Pancreas (tissue), 10 donors: ENCODE measurements at regions not wholly inside any gene's neighbourhood (a gene's known extent, or its start where the extent isn't known, plus 50 kb on each side); places are given as distances from the start of the nearest gene placed in this dataset.

Source experiments
- ATAC-seq, 4 donors: fragments of 200-7000 bp; cut with Tn5 transposase; one replicate each; pipeline versions ENCODE4 v1.8.0 to v1.9.1; 2020; ENCODE audit warnings: mild to moderate bottlenecking in 4 of 4, moderate library complexity in 4 of 4
- DNase-seq, 6 donors: peaks; one replicate each; pipeline ENCODE4 v3.0.0-alpha.2; 2020
- FAIRE-seq: peaks from 2 replicates; lab custom pipeline; 2012; peaks lifted over from hg19 to GRCh38; lab: Jason Lieb, UNC
- H3K27ac ChIP-seq, 4 donors: fragments of 200-600 bp; sonication (generic); 1 replicate in 3 of 4; 2 replicates in 1 of 4; pipeline versions ENCODE4 v1.5.0 to v1.8.0; 2020
- H3K27me3 ChIP-seq, 4 donors: fragments of 200-600 bp; one replicate each; pipeline ENCODE4 v1.8.0; 2021
- H3K36me3 ChIP-seq, 3 donors: fragments of 200-600 bp; sonication (generic) in 1 of 3; one replicate each; pipeline versions ENCODE4 v1.5.0 to v1.8.0; 2020 to 2021
- H3K4me1 ChIP-seq, 3 donors: fragments of 200-600 bp; one replicate each; pipeline ENCODE4 v1.8.0; 2021
- H3K4me3 ChIP-seq, 4 donors: fragments of 200-600 bp; sonication (generic) in 2 of 4; one replicate each; pipeline versions ENCODE4 v1.5.0 to v1.8.0; 2020 to 2021
- H3K9me3 ChIP-seq, 4 donors: fragments of 200-600 bp; one replicate each; pipeline ENCODE4 v1.8.0; 2021
- whole genome bisulfite sequencing, 2 donors: extraction: QIAGEN DNeasy Blood & Tissue Kit; methylation state at CpG; one replicate each; pipeline ENCODE4 v1.1.7; 2013; 5-methylcytosine and 5-hydroxymethylcytosine counted together
- intact Hi-C, 3 donors: fragments of 100-400 bp; cut with DNase I; formaldehyde crosslinking; loops; one replicate each; pipeline versions ENCODE4 v1.11.1 to v1.14.2; 2022
- TF ChIP-seq, protein P1 (sequence below), 4 donors: fragments of 200-600 bp; sonication (generic) in 3 of 4; IDR thresholded peaks; one replicate each; pipeline versions ENCODE4 v1.5.0 to v1.8.0; 2021; ENCODE audit warnings: antibody characterized with exemption in 4 of 4
- donor health status: healthy with polysubstance abuse.
- donor health status: DM: no; HTN: no; CAD: no; lungs with moderate emphysema.
- donor health status: DM: no; HTN: no; CAD: no.
- donor health status: control.
- donor health status: control.
- donor health status: Bipolar disorder and iron deficiency.
- donor health status: DM: yes; HTN: yes; CAD: no.
- donor health status: DM: no; HTN: no; CAD: no.
- donor health status: DM: no; HTN: no; CAD: no.
- donor health status: DM: yes; HTN: yes; CAD: no.

DNA sequence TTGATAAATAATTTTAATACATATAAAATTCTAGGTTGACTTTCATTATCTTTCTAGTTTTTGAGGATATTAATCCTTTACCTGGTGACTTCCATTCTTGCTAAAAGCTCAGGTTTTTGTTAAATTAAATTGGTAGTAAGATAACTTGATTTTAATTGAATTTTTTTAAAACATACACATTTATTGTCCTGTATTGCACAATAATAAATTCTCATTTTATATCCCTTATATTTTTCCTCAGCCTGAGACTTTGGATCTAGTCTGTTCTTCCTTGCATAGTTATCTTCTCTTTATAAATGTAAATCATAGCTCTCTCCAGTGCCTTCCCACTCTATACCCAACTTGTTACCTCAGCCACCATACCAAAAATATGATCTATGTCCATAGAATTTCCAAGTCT lies 212.9 kb upstream of the CNTNAP2 start:
- FAIRE-seq (no peak), ATAC-seq (no peak), DNase-seq (no peak)
- Histone ChIP-seq H3K4me1 (no peaks in the 10 kb centered on the region), H3K27ac (no peak overlapping the region), H3K9me3 (no peaks in the 10 kb centered on the region), H3K4me3 (no peak overlapping the region), H3K36me3 (no peaks in the 10 kb centered on the region), H3K27me3 (no peaks in the 10 kb centered on the region)
- TF ChIP-seq, protein P1, sequence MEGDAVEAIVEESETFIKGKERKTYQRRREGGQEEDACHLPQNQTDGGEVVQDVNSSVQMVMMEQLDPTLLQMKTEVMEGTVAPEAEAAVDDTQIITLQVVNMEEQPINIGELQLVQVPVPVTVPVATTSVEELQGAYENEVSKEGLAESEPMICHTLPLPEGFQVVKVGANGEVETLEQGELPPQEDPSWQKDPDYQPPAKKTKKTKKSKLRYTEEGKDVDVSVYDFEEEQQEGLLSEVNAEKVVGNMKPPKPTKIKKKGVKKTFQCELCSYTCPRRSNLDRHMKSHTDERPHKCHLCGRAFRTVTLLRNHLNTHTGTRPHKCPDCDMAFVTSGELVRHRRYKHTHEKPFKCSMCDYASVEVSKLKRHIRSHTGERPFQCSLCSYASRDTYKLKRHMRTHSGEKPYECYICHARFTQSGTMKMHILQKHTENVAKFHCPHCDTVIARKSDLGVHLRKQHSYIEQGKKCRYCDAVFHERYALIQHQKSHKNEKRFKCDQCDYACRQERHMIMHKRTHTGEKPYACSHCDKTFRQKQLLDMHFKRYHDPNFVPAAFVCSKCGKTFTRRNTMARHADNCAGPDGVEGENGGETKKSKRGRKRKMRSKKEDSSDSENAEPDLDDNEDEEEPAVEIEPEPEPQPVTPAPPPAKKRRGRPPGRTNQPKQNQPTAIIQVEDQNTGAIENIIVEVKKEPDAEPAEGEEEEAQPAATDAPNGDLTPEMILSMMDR (IDR thresholded peaks at IDR 0.05) = no peak
- intact Hi-C loops = no loop called here

DNA sequence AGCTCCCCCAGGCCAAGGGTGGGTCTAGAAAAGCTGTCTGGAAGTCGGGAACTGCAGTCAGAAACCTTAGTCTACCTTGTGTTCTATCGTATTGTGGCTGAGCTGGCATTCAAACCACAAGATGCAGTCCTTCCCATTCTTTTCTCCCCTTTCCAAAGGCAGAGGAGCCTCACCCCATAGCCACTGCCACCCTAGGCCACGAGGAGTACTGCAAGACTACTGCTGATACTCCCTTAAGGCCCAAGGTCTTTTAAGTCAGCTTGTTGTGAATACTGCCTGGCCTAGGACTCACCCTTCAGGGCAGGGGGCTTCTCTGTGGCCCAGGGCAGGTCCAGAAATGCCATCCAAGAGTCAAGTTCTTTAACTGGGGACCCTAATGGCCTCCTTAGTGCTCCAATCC lies 214.5 kb upstream of the CNTNAP2 start:
- Histone ChIP-seq H3K4me1 (no peaks in the 10 kb centered on the region), H3K36me3 (no peaks in the 10 kb centered on the region), H3K27ac (no peak overlapping the region), H3K4me3 (no peak overlapping the region), H3K9me3 (no peaks in the 10 kb centered on the region), H3K27me3 (no peaks in the 10 kb centered on the region)
- TF ChIP-seq, protein P1 (IDR thresholded peaks at IDR 0.05) = no peak
- no peak for DNase-seq
- no peak for ATAC-seq
- 40 to 53% methylated on average over 3 of the region's 3 CpGs for WGBS, 2 donors
- intact Hi-C loops = no loop called here
- no peak for FAIRE-seq

DNA sequence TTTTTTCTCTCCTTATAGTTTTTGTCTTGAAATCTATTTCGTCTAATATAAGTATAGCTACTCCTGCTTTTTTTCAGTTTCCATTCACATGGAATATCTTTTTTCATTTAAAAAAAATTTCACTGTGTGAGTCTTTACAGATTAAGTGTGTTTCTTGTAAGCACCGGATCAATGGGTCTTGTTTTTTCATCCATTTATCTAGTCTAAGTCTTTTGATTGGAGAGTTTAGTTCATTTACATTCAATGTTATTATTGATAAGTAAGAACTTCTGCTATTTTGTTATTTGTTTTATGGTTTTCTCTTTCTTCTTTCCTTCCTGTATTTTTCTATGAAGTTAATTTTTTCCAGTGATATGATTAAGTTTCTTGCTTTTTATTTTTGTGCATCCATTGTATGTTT lies 216.7 kb upstream of the CNTNAP2 start:
- DNase-seq = no peak
- H3K36me3 ChIP-seq = no peaks in the 10 kb centered on the region
- FAIRE-seq = no peak
- no peak overlapping the region for H3K27ac ChIP-seq
- no peaks in the 10 kb centered on the region for H3K27me3 ChIP-seq
- no peaks in the 10 kb centered on the region for H3K9me3 ChIP-seq
- intact Hi-C loops = no loop called here
- TF ChIP-seq, protein P1 (IDR thresholded peaks at IDR 0.05) = no peak
- H3K4me3 ChIP-seq = no peak overlapping the region
- 52 to 63% methylated on average over 2 of the region's 2 CpGs for WGBS, 2 donors
- no peaks in the 10 kb centered on the region for H3K4me1 ChIP-seq
- ATAC-seq = no peak

DNA sequence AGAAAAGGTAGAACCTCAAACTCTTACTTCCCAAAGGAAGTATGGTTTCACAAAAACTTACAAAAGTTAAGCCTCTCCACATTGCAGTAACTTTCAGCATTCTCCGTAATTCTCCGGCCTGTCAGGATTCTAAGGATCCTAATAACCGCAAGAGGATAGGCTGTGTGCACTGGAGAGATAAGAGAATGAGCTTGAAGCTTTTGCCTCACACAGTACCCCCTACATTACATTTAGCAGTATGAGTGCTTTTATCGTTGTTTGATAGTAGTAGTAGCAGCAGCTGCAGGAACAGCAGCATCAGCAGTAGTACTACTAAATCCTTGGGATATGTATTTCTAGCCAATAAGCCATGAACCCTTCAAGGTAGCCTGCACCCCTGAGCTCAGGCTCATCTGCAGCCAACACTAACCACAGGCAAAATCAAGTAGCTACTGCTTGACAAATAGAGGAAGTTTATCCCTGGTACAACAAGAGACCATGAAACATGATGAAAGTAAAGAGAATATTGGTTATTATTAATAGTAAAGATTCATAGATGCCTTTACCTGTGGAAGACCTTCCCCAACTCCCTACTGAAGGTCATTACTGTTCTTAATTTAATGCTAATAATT lies 222.6 kb upstream of the CNTNAP2 start:
- no peaks in the 10 kb centered on the region for H3K9me3 ChIP-seq
- no peak for ATAC-seq
- WGBS, 2 donors = 68 to 74% methylated on average over 4 of the region's 4 CpGs
- no peak for DNase-seq
- no peaks in the 10 kb centered on the region for H3K4me1 ChIP-seq
- no peaks in the 10 kb centered on the region for H3K36me3 ChIP-seq
- intact Hi-C loops = no loop called here
- TF ChIP-seq, protein P1 (IDR thresholded peaks at IDR 0.05) = no peak
- no peak for FAIRE-seq
- H3K27me3 ChIP-seq = no peaks in the 10 kb centered on the region
- no peak overlapping the region for H3K4me3 ChIP-seq
- no peak overlapping the region for H3K27ac ChIP-seq

DNA sequence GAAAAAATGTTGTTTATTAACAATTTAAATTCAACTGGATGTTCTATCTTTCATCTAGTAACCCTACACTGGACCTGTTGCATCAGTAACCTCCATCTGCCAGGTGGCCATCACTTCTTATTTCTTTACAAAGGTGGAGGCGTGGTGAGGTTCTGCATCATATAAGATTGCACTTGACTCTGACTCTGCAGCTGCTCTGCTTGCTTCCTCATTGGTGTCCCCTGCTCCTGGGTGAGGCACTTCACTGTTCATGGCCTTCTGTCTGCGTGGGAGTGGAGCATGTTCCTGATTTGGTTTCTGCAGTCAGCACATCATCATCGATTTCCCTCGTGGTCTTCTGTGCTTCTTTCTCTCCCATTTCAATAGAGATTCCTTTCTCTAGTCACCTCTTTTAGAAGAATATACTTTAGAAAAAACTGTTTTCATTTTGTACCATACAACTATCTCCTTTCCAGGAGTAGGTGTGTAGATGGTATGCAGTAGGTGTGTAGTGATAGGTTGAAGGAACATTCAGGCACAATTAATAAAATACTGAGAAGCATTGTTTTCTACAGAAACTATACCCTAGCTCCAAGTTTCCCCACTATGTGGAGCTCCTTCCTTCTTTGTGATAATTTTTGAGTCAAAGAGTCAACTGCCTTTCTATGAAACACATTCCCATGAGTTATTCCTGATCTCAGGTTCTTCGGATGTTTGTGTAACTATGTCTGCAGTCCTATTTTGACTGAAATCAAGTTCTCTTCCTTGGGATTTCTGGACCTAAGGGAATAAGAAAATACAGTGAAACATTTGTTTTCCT lies 231.7 kb upstream of the CNTNAP2 start:
- Histone ChIP-seq H3K9me3 (no peaks in the 10 kb centered on the region), H3K27ac (no peak overlapping the region), H3K4me3 (no peak overlapping the region), H3K36me3 (no peaks in the 10 kb centered on the region), H3K4me1 (no peaks in the 10 kb centered on the region), H3K27me3 (no peaks in the 10 kb centered on the region)
- WGBS, 2 donors = 53 to 62% methylated on average over 5 of the region's 5 CpGs
- FAIRE-seq = no peak
- no peak for DNase-seq
- TF ChIP-seq, protein P1 (IDR thresholded peaks at IDR 0.05) = no peak
- ATAC-seq = no peak
- intact Hi-C loops = no loop called here
